ENCODE measurements at regions not wholly inside any gene's neighbourhood (a gene's known extent, or its start where the extent isn't known, plus 50 kb on each side); places are given as distances from the start of the nearest gene placed in this dataset.

- DNase-seq (ENCODE audit: missing footprints): no peak
- ATAC-seq: no peak
- intact Hi-C loops (cut with DNase I): no loop called here
These were observed 195.5 kb downstream of the TTC32 start for GRCh38 chr2:19706332-19706731.

- intact Hi-C loops (cut with DNase I): no loop called here
- DNase-seq (ENCODE audit: missing footprints): no peak
These were observed 199.5 kb downstream of the TTC32 start for GRCh38 chr2:19702267-19702666.

GRCh38 chr2:19700861-19701585 lies 200.8 kb downstream of the TTC32 start:
- intact Hi-C loops (cut with DNase I): no loop called here
- ATAC-seq: no peak
- no peak for DNase-seq (ENCODE audit: missing footprints)

More at GRCh38 chr2:19702267-19702666, 199.5 kb downstream of the TTC32 start:
- no peak for ATAC-seq

GRCh38 chr2:19697131-19697530 lies 204.7 kb downstream of the TTC32 start:
- no peak for ATAC-seq
- DNase-seq (ENCODE audit: missing footprints): no peak
- intact Hi-C loops (cut with DNase I): no loop called here

GRCh38 chr2:19695706-19696105 lies 206.1 kb downstream of the TTC32 start:
- ATAC-seq (no peak), DNase-seq (ENCODE audit: missing footprints) (no peak)
- intact Hi-C loops (cut with DNase I): no loop called here

GRCh38 chr2:19691892-19692291 lies 209.9 kb downstream of the TTC32 start:
- intact Hi-C loops (cut with DNase I): no loop called here
- no peak for DNase-seq (ENCODE audit: missing footprints)
- ATAC-seq: no peak

- ATAC-seq: no peak
- no peak for DNase-seq (ENCODE audit: missing footprints)
- intact Hi-C loops (cut with DNase I): no loop called here
These were observed 211.4 kb downstream of the TTC32 start for GRCh38 chr2:19690429-19690828.

GRCh38 chr2:19689646-19690168 lies 212.1 kb downstream of the TTC32 start:
- intact Hi-C loops (cut with DNase I): loop anchor here (5.0 kb wide), 1 partner anchor 702 kb away; no protein-coding TSS in a partner anchor
- no peak for DNase-seq (ENCODE audit: missing footprints)
- ATAC-seq: no peak

GRCh38 chr2:19688059-19688458 lies 213.7 kb downstream of the TTC32 start:
- DNase-seq (ENCODE audit: missing footprints): no peak
- peak; percentile 91 for ATAC-seq
- intact Hi-C loops (cut with DNase I): loop anchor here (5.0 kb wide), 1 partner anchor 701 kb away; no protein-coding TSS in a partner anchor

GRCh38 chr2:19687017-19687659 lies 214.6 kb downstream of the TTC32 start:
- DNase-seq (ENCODE audit: missing footprints) (no peak), ATAC-seq (no peak)
- intact Hi-C loops (cut with DNase I): loop anchor here (5.0 kb wide), 1 partner anchor 700 kb away; no protein-coding TSS in a partner anchor

GRCh38 chr2:19686439-19686838 lies 215.3 kb downstream of the TTC32 start:
- ATAC-seq (no peak), DNase-seq (ENCODE audit: missing footprints) (no peak)
- intact Hi-C loops (cut with DNase I): loop anchor here (5.0 kb wide), 1 partner anchor 699 kb away; no protein-coding TSS in a partner anchor

GRCh38 chr2:19685731-19686130 lies 216.1 kb downstream of the TTC32 start:
- DNase-seq (ENCODE audit: missing footprints): no peak
- intact Hi-C loops (cut with DNase I): loop anchor here (5.0 kb wide), 1 partner anchor 698 kb away; no protein-coding TSS in a partner anchor
- no peak for ATAC-seq

- DNase-seq (ENCODE audit: missing footprints): no peak
- intact Hi-C loops (cut with DNase I): no loop called here
These were observed 217.3 kb downstream of the TTC32 start for GRCh38 chr2:19684516-19684915.

GRCh38 chr2:19683556-19683955 lies 218.2 kb downstream of the TTC32 start:
- ATAC-seq (no peak), DNase-seq (ENCODE audit: missing footprints) (no peak)
- intact Hi-C loops (cut with DNase I): no loop called here

More at GRCh38 chr2:19684516-19684915, 217.3 kb downstream of the TTC32 start:
- ATAC-seq: no peak

GRCh38 chr2:19682493-19682892 lies 219.3 kb downstream of the TTC32 start:
- no peak for ATAC-seq
- intact Hi-C loops (cut with DNase I): no loop called here
- DNase-seq (ENCODE audit: missing footprints): no peak

- intact Hi-C loops (cut with DNase I): loop anchor here (5.0 to 10.0 kb wide), 3 partner anchors 46 to 1153 kb away; no protein-coding TSS in a partner anchor
- peak; percentile 86 for DNase-seq (ENCODE audit: missing footprints)
- peak; percentile 93 for ATAC-seq
These were observed 223.8 kb downstream of the TTC32 start for GRCh38 chr2:19677825-19678518.

- DNase-seq (ENCODE audit: missing footprints) (no peak), ATAC-seq (no peak)
- intact Hi-C loops (cut with DNase I): loop anchor here (5.0 to 10.0 kb wide), 3 partner anchors 45 to 1152 kb away; no protein-coding TSS in a partner anchor
These were observed 224.5 kb downstream of the TTC32 start for GRCh38 chr2:19677215-19677777.

GRCh38 chr2:19676770-19677169 lies 225.0 kb downstream of the TTC32 start:
- intact Hi-C loops (cut with DNase I): loop anchor here (5.0 to 10.0 kb wide), 3 partner anchors 44 to 1152 kb away; no protein-coding TSS in a partner anchor
- DNase-seq (ENCODE audit: missing footprints): no peak
- ATAC-seq: no peak

Data from Right ventricle myocardium inferior (tissue), 1 donor.